Activated CD8-positive, alpha-beta memory T cell treated with anti-CD3 and anti-CD28 coated beads, Interleukin-2, amount 10 ng/mL, durations not matched to agents 7 days and 5 days (primary cell): ENCODE measurements at regions not wholly inside any gene's neighbourhood (a gene's known extent, or its start where the extent isn't known, plus 50 kb on each side); places are given as distances from the start of the nearest gene placed in this dataset.

Source experiments
- ATAC-seq: fragments of 150-1000 bp; cut with Tn5 transposase; one replicate; pipeline ENCODE4 v1.10.0; 2021; ENCODE audit warnings: moderate library complexity
- CTCF ChIA-PET: fragments of 350-600 bp; sonication (Branson Sonifier 250); formaldehyde crosslinking; loops from one replicate; lab custom pipeline; 2021; ENCODE audit warnings: antibody characterized with exemption; lab: Charles Lee
- DNase-seq: peaks from one replicate; pipeline ENCODE4 v3.0.0-alpha.2; 2020
- H3K27ac Mint-ChIP-seq: one replicate; pipeline ENCODE4 v1.8.0; 2021; ENCODE audit warnings: mild to moderate bottlenecking, mixed read lengths
- H3K27me3 Mint-ChIP-seq: one replicate; pipeline ENCODE4 v1.8.0; 2021; ENCODE audit warnings: mixed read lengths
- H3K36me3 Mint-ChIP-seq: one replicate; pipeline ENCODE4 v1.8.0; 2021; ENCODE audit warnings: mild to moderate bottlenecking, mixed read lengths
- H3K4me1 Mint-ChIP-seq: one replicate; pipeline ENCODE4 v1.8.0; 2021; ENCODE audit warnings: mixed read lengths
- H3K4me3 Mint-ChIP-seq: one replicate; pipeline ENCODE4 v1.8.0; 2021; ENCODE audit warnings: mild to moderate bottlenecking, moderate library complexity, mixed read lengths
- H3K9me3 Mint-ChIP-seq: one replicate; pipeline ENCODE4 v1.8.0; 2022; ENCODE audit warnings: low read depth, mixed read lengths

DNA sequence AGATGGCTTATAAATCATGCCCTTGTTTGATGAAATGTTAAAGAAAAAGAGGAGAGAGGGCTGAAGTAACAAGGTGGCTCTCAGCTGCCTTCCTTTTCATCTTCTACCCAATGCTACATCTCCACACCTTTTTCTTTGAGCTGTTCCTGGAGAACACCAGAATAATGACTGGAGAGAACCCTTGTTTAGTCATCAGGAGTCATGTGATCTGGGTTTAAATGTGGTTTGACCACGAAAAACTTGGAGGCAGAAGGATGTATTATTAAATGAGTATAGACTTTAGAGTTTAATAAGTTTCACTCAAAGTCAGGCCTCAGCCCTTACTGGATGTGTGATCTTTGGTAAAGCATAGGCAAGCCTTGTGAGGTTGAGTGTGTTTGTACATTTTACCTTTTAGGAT, 230.3 kb upstream of the TBL1XR1 start:
- Mint-ChIP-seq H3K27me3 (no peaks in the 10 kb centered on the region), H3K4me1 (peaks cover 20% of the 10 kb centered on the region), H3K27ac (peak overlapping the region; percentile 82), H3K36me3 (peaks cover 2% of the 10 kb centered on the region), H3K9me3 (no peaks in the 10 kb centered on the region), H3K4me3 (peak overlapping the region; percentile 57)
- ATAC-seq (peak; percentile 37), DNase-seq (peak; percentile 61)
- CTCF ChIA-PET = interaction anchor here (0.6 to 1.7 kb wide), 5 partner anchors 20 to 391 kb away, joined by 3 to 4 read pairs (median 3); no protein-coding TSS in a partner anchor

DNA sequence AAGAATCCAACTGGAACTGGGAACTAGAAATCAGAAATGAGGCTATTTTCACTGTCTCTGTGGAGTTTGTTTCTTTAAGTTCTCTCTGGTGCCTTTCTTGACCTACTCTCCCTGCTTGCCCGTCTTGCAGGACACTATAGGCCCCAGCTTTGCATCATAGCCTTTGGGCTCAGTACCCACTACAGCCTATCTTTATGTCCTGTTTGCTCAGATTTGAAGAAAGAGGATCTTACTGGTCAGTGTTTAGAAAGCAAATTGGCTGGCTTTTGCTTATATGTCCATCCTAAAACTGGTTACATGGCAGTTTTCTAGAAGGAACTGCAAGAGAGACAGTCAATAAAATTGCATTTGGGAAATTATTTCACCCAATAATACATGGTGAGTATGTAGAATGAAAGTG, 231.8 kb upstream of the TBL1XR1 start:
- DNase-seq (no peak), ATAC-seq (no peak)
- H3K9me3 Mint-ChIP-seq = no peaks in the 10 kb centered on the region
- no peaks in the 10 kb centered on the region for H3K27me3 Mint-ChIP-seq
- H3K4me1 Mint-ChIP-seq = peaks cover 20% of the 10 kb centered on the region
- H3K4me3 Mint-ChIP-seq = no peak overlapping the region
- peaks cover 2% of the 10 kb centered on the region for H3K36me3 Mint-ChIP-seq
- CTCF ChIA-PET = no interaction called here
- H3K27ac Mint-ChIP-seq = no peak overlapping the region

DNA sequence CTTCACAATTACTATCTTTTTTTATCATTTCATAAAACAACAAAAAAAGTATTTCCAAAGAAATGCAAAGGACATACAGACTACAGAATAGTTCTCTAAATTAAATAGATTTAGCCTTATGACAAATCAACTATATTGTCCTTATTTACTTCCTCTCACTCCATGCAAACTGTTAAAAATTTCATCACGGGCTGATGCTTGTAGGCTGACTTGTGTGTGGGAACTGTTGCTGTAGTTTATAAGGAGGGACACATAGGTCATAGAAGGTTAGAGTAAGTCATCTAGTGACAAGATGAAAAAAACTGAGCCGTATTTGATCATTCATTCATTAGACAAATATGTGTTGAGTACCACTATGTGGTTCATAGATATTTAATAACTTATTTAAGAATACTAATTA, 232.5 kb upstream of the TBL1XR1 start:
- Mint-ChIP-seq H3K27me3 (no peaks in the 10 kb centered on the region), H3K9me3 (no peaks in the 10 kb centered on the region), H3K27ac (no peak overlapping the region), H3K36me3 (peaks cover 2% of the 10 kb centered on the region), H3K4me1 (peaks cover 20% of the 10 kb centered on the region), H3K4me3 (no peak overlapping the region)
- no peak for ATAC-seq
- no peak for DNase-seq
- CTCF ChIA-PET = no interaction called here

DNA sequence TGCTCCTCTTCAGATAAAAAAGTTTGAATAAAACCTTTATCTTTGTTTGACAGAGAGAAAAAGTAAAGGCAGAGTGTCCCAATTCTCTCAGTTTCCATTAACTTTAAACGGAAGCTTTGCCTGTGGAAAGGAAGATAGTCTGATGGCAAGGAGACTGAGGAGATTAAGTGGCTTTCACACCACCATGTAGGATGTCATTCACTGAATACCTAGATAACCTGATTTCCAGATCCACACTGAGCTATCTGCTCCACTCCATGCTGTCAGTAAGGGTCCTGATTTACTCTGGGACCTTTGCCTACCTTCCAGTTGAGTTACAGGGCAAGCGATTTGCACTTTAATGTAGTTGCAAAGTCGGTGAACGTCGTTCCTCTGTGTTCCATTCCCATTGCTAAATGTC, 233.4 kb upstream of the TBL1XR1 start:
- ATAC-seq (no peak), DNase-seq (no peak)
- Mint-ChIP-seq H3K27ac (no peak overlapping the region), H3K9me3 (no peaks in the 10 kb centered on the region), H3K4me3 (no peak overlapping the region), H3K27me3 (no peaks in the 10 kb centered on the region), H3K36me3 (peaks cover 2% of the 10 kb centered on the region), H3K4me1 (peaks cover 20% of the 10 kb centered on the region)
- CTCF ChIA-PET = interaction anchor here (0.5 kb wide), 1 partner anchor 349 kb away, joined by 3 read pairs; no protein-coding TSS in a partner anchor

DNA sequence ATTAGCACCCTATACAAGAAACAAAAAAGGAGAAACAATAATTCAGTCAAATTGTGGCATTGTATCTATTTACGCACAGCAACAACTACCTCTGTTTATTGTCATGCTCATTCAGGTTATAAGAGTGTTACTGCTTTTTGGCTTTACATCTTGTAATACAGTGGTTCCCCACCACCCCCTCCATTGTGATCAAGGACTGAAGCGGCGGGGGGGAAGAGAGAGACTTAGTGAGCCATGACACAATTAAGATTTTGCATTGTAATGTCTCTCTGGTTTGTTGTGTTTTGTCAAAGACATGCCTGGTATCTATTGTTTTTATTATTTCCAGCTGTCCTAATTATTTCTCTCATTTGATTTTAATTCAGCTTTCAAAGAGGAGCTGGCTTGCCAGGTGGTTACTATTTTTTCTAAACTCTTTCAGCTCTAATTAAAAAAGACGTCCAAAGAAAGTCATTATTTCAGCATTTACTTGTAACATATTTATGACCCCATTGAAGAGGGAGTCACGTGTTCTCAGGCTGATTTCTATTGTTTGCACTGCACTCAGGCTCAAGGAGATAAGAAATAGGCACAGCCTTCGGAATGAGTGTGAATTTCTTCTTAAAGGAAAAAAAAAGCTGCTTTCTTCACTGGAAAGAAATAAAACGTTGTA, 234.4 kb upstream of the TBL1XR1 start:
- Mint-ChIP-seq H3K36me3 (peaks cover 2% of the 10 kb centered on the region), H3K27me3 (no peaks in the 10 kb centered on the region), H3K9me3 (no peaks in the 10 kb centered on the region), H3K4me1 (peaks cover 16% of the 10 kb centered on the region), H3K27ac (no peak overlapping the region), H3K4me3 (no peak overlapping the region)
- DNase-seq = no peak
- CTCF ChIA-PET = no interaction called here
- ATAC-seq = no peak

DNA sequence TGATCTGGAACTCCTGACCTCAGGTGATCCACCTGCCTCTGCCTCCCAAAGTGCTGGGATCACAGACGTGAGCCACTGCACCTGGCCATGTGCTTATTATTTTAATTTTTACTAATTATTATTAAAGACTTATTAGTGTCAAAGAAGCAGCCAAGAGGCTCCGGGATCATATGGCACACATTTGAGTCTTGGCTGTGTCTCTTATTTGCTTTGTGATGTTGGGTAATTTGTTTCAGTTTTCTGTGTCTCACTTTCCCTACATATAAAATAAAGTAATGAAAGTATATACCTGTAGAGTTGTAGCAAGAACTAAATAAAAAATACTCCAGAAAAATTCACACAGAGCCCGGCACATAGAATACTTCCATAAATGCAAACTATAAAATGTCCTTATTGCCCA, 238.0 kb upstream of the TBL1XR1 start:
- ATAC-seq (no peak), DNase-seq (no peak)
- Mint-ChIP-seq H3K4me3 (no peak overlapping the region), H3K9me3 (no peaks in the 10 kb centered on the region), H3K27me3 (no peaks in the 10 kb centered on the region), H3K4me1 (no peaks in the 10 kb centered on the region), H3K27ac (no peak overlapping the region), H3K36me3 (no peaks in the 10 kb centered on the region)
- CTCF ChIA-PET = no interaction called here

DNA sequence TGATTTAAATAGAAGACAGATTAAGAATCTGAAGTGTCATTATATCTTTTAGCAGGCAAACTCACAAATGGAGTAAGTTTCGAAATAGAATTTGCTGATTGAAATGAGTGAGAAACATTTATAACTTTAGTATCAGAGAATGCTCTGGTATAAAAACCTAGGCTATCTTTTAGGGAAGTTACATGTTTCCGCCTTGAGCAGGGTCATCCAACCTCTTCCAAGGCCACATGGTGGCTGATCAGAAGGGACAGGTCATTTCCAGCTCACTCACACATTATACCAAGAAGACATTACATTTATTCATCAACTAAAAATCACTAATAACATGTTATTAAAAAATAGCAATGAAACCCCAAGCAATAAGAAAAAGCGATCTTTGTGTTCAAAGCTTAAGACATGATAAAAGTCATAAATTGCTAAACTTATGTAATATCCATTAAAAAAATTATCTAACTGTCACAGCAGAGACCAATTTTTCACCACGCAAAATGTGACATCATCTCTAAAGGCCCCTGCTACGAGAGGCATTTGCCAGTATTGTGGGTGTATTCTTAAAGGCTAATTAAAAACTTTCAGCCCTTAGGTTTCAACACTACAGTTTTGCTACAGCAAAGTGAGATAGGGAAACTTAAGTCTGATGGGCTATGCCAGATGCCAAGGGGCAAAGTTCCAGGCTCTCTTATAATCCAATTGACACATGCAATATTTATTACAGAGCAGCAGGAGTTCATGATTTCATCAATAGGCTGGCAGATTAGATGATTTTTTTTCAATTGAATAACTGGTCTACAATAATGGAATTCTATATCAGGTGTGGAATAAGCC, 240.4 kb upstream of the TBL1XR1 start:
- CTCF ChIA-PET = no interaction called here
- Mint-ChIP-seq H3K9me3 (no peaks in the 10 kb centered on the region), H3K4me1 (no peaks in the 10 kb centered on the region), H3K4me3 (no peak overlapping the region), H3K27me3 (no peaks in the 10 kb centered on the region), H3K27ac (no peak overlapping the region), H3K36me3 (no peaks in the 10 kb centered on the region)
- DNase-seq (no peak), ATAC-seq (no peak)

DNA sequence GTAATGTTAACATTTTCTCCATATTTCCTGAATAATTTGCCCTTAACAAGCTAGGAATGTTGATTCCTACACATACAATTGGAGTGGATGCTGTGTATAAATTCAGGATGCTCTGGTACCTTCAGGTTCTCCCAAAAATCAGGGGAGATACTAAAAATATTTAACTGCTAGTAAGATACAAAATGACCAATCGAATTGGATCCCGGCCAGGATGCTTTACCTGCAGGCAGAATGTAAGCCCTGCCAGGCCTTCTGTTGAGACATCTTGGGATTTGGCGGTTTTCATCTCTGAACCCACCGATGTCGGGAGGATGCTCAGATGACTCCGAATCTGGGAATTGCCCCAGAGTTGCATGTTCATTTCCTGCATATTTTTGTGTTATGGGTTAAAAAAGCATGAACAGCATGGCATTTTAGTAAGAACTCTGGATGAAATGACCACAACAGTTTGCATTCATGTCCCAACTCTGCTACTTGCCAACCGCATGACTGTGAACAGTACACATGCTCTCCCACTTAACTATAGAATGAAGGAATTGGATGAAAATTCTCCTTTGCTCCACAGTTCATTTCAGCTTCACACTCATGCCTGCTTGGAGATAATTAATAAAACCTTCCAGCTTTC, 241.4 kb upstream of the TBL1XR1 start:
- Mint-ChIP-seq H3K4me1 (no peaks in the 10 kb centered on the region), H3K27me3 (no peaks in the 10 kb centered on the region), H3K9me3 (no peaks in the 10 kb centered on the region), H3K4me3 (no peak overlapping the region), H3K36me3 (no peaks in the 10 kb centered on the region), H3K27ac (no peak overlapping the region)
- DNase-seq (no peak), ATAC-seq (no peak)
- CTCF ChIA-PET = no interaction called here

DNA sequence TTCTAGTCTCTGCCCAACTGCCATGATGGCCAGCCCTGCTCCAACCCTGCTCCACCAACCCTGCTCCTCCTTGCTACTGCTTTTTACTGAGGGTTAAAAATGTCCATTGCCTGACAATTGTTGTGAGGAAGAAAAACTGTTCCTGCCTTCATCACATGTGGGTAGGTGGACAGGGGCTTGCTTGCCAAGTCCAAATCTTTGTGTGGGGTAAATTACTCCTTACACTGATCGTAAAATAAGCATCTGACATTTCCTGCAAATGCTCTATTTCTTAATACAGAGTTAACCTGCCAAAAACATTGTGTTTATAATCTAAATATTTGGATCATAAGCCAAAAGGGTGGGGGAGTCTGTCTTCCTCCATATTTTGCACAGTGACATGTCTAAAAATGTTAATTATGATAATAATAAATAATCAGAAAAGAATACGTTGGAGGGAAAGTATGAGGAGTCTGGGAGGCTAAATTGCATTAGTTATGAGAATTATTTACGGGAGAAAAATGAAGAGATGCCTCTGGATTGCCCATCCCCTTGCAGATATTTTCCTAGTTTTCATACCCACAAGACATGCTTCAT, 242.5 kb upstream of the TBL1XR1 start:
- Mint-ChIP-seq H3K9me3 (no peaks in the 10 kb centered on the region), H3K36me3 (no peaks in the 10 kb centered on the region), H3K4me1 (no peaks in the 10 kb centered on the region), H3K27me3 (no peaks in the 10 kb centered on the region), H3K4me3 (no peak overlapping the region), H3K27ac (no peak overlapping the region)
- CTCF ChIA-PET = no interaction called here
- DNase-seq = no peak
- ATAC-seq = no peak

DNA sequence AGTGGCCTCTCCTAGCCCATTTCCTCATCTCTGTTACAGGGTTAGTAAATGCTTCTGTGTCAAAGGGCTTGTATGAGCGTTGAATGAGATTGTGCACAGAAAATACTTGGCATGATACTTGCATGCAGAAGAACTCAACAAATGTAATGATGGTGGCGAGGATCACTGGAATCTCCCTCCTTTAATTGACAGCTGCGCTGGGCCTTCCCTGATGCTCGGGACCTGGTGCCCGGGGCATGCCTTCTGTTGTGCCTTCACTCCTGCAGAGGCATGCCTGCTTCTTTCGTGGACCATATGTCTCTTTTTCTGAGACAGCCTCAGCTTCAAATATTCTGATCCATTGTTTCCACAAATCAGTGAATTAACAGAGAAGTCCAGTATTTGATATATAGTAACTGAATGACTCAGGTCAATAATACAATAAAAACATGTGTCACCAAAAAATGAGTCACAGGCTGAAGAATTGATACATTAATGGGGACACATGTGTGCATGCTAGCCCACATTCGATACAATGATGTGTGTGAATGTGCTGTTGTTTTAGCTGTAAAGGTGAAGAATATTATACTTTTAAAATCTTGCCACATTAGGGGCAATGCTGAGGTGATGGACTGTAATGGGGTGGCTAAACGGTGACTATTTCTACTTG, 243.3 kb upstream of the TBL1XR1 start:
- CTCF ChIA-PET = no interaction called here

DNA sequence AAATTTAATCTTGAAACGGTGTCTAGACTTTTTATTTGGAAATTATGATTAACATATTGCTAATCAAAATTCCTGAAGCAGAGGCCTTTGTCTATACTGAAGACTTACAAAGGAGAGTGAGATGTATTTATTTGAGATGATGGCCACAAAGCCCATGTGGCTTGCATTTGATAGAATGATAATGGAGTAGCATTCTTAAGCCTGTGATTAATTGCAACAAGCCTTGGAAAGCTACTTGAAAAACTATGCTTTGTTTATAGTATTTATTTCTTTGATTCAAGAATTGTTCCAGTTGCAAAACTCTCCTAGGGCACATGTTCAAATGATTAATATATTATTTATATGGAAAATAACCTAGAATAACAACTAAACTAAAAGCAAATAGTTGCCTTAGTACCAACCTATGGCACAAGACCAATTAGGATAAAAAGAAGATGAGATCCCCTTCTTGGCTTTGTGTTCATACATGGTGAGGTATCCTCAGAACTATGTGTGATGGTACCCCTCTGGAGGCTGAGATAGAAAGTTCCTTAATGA, 244.1 kb upstream of the TBL1XR1 start:
- no peaks in the 10 kb centered on the region for H3K27me3 Mint-ChIP-seq
- H3K9me3 Mint-ChIP-seq = no peaks in the 10 kb centered on the region
- no peak overlapping the region for H3K4me3 Mint-ChIP-seq
- no peak for ATAC-seq
- H3K36me3 Mint-ChIP-seq = no peaks in the 10 kb centered on the region
- H3K27ac Mint-ChIP-seq = no peak overlapping the region
- H3K4me1 Mint-ChIP-seq = no peaks in the 10 kb centered on the region
- CTCF ChIA-PET = no interaction called here
- DNase-seq = no peak

More for the DNA sequence above, 243.3 kb upstream of the TBL1XR1 start:
- no peaks in the 10 kb centered on the region for H3K4me1 Mint-ChIP-seq
- H3K36me3 Mint-ChIP-seq = no peaks in the 10 kb centered on the region
- H3K4me3 Mint-ChIP-seq = no peak overlapping the region
- no peaks in the 10 kb centered on the region for H3K9me3 Mint-ChIP-seq
- no peaks in the 10 kb centered on the region for H3K27me3 Mint-ChIP-seq
- ATAC-seq = no peak
- DNase-seq = no peak
- H3K27ac Mint-ChIP-seq = no peak overlapping the region

DNA sequence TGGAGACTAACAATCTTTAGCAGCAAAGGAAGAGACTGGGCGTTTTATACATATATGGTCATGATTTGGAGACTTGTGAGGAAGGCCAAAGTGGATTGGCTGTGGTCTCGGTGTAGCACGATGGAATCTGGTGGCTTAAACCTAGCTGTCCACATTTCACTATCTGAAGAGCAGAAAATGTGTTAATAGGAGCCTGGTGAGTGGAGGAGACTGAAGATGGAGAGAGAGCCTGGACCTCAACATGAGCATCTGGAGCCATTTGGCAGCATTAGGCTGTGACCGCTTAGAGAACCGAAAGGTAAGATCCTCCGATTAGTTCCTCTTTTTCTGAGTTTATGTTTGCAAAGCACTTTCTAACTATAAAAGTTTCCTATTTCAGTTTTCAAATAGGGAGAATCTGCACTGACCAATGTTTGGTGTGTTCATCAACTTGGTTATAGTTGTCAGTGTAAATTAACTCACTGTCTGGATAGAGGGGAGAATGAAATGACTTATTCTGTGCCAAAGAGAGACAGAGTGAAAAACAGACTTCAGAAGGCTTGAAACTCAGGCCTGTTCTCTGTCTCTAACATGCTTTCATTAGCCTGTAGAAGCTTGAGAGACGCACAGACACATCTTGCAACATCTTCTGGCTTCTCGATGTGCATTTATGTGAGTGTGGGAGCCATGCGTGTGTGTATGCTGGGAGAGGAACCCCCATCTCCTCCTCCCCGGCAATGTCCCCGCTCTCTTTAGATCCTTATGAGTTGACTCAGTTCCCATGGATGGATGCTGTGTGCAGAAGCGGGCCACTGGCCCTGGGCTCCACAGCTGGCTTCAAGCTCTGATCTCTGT, 244.7 kb upstream of the TBL1XR1 start:
- DNase-seq (no peak), ATAC-seq (no peak)
- Mint-ChIP-seq H3K27me3 (no peaks in the 10 kb centered on the region), H3K27ac (no peak overlapping the region), H3K4me1 (no peaks in the 10 kb centered on the region), H3K4me3 (no peak overlapping the region), H3K36me3 (no peaks in the 10 kb centered on the region), H3K9me3 (no peaks in the 10 kb centered on the region)
- CTCF ChIA-PET = no interaction called here
